IgD-negative memory B cell (primary cell): ENCODE measurements at regions not wholly inside any gene's neighbourhood (a gene's known extent, or its start where the extent isn't known, plus 50 kb on each side); places are given as distances from the start of the nearest gene placed in this dataset.

Experiments used
- H3K27ac Mint-ChIP-seq, 3 donors: one replicate each; pipeline ENCODE4 v1.8.0; 2020 to 2022; ENCODE audit warnings: mild to moderate bottlenecking in 3 of 3, mixed read lengths in 3 of 3, moderate library complexity in 1 of 3
- H3K27me3 Mint-ChIP-seq: one replicate; pipeline ENCODE4 v1.8.0; 2021; ENCODE audit warnings: mixed read lengths
- H3K36me3 Mint-ChIP-seq: one replicate; pipeline ENCODE4 v1.8.0; 2020; ENCODE audit warnings: mild to moderate bottlenecking, mixed read lengths
- H3K4me1 Mint-ChIP-seq, 3 donors: one replicate each; pipeline ENCODE4 v1.8.0; 2020 to 2022; ENCODE audit warnings: mixed read lengths in 3 of 3, mild to moderate bottlenecking in 1 of 3
- H3K4me3 Mint-ChIP-seq, 4 donors: one replicate each; pipeline ENCODE4 v1.8.0; 2020 to 2022; ENCODE audit warnings: mild to moderate bottlenecking in 4 of 4, mixed read lengths in 4 of 4, moderate library complexity in 3 of 4
- H3K9me3 Mint-ChIP-seq, 3 donors: one replicate each; pipeline ENCODE4 v1.8.0; 2020 to 2021; ENCODE audit warnings: mixed read lengths in 3 of 3, mild to moderate bottlenecking in 1 of 3

DNA sequence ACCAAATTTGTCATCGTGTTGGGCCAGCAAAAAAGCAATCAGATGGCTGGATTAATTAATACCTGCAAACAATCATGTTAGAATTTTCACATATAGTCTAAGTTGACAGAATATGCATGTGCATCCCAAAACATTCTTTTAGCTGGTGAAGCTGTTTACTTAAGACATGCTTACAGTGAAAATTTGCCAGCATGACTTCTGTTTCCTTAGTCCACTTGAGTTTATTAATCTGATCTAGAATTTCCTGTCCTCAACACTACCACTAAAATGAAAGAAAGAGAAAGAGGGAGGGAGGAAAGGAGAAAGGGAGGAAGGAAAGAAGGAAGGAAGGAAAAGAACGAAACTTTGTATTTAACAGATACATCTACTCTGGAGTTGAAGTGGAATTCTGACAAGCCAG lies 2109.9 kb upstream of the PIK3C3 start:
- H3K4me1 Mint-ChIP-seq = no peaks in the 10 kb centered on the region
- H3K36me3 Mint-ChIP-seq = no peaks in the 10 kb centered on the region
- H3K4me3 Mint-ChIP-seq = no peak overlapping the region
- H3K27me3 Mint-ChIP-seq = no peaks in the 10 kb centered on the region
- no peak overlapping the region for H3K27ac Mint-ChIP-seq
- peaks cover 0 to 5% (median 2%) of the 10 kb centered on the region in 3 donors for H3K9me3 Mint-ChIP-seq

DNA sequence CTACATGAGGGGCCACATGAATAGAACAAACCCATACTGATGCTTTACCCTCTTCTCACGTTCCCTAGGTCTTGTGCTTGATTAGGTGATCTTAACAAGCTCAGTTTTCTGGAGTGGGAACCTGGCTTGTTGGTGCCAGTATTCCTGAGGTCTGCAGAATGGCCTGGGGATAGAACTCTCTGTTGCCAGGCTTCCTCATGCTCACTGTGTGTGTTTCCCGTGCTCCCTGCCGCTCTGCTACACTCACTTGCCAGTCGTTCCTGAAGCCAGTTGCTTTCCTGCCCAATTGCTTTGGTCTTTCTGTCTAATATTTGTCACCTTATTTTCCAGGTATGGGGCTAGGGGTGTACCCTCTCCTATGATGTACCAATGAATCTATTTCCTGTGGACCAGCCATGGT lies 2111.5 kb upstream of the PIK3C3 start:
- Mint-ChIP-seq H3K36me3 (no peaks in the 10 kb centered on the region), H3K4me1 (no peaks in the 10 kb centered on the region), H3K27ac (peak overlapping the region in 1 of 3 donors; percentile 90), H3K4me3 (no peak overlapping the region), H3K9me3 (peaks cover 0 to 7% (median 2%) of the 10 kb centered on the region in 3 donors), H3K27me3 (no peaks in the 10 kb centered on the region)

DNA sequence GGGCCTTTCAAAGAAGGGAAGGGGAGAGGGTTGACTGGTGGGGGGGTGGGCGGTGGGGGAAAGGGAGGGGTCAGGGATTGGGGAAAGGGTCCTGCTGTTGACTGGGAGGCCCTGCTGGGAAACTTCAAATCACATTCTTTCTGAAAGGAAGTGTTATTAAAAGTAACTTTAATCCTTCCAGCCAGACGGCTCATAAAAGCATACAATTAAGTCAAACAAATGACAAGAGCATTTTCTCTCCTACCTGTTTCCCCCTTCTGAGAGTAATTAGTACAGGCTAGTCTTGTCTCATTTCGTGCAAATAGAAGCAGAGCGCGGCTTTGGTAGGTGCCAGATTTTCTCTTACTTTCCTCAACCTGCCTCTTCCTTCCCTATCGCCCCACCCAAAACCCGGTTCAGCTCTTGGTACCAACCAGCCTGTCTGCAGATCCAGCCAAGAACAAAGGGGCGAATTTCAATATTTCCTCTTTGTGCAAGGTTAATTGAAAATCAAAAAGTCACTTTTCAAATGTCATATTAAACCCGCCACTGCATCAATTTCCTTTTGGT lies 2112.6 kb upstream of the PIK3C3 start:
- Mint-ChIP-seq H3K27me3 (no peaks in the 10 kb centered on the region), H3K27ac (no peak overlapping the region), H3K36me3 (no peaks in the 10 kb centered on the region), H3K4me1 (no peaks in the 10 kb centered on the region), H3K9me3 (peaks cover 0 to 7% (median 2%) of the 10 kb centered on the region in 3 donors), H3K4me3 (no peak overlapping the region)

DNA sequence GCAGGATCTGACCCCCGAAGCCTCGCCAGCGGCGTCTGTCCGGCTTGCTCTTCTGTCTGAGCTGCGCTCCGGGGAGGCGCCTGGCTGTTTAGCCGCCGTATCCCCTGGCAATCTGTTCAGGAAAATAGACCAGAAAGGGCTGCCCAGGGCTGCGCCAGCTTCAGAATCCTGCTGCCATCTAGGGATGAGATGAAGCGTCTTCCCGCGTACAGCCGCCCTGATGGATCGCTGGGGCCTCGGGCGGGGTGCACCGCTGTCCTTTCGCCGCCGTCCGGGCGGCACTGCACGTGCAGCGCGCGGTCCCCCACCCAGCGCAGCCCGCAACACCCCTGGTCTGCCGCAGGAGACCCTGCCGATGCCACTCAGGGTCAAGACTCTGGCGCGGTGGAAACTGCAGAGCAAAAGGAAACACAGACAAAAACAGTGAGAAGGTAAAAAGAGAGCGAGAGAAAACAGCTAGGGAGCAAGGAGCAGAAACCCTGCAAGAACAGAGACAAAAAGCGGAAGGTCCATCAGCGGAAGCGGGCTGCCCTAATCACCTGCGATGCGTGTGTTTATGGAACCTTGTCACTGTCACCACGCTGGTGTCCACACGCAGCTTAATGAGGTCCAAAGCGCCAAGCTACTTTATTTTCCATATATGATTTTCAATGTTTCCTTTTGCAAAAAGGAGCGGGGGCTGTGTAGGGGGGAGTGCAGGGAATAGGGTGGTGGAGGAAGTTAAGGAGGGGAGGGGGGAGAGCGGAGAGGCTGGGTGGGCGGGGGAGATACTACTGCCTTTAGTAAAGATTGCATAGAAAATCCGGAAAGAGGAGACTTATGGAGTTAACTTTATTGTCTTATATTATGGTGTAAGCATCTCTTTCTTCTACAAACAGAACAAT lies 2113.3 kb upstream of the PIK3C3 start:
- Mint-ChIP-seq H3K4me1 (no peaks in the 10 kb centered on the region), H3K27me3 (no peaks in the 10 kb centered on the region), H3K36me3 (no peaks in the 10 kb centered on the region), H3K4me3 (no peak overlapping the region), H3K27ac (no peak overlapping the region), H3K9me3 (peaks cover 0 to 7% (median 2%) of the 10 kb centered on the region in 3 donors)

DNA sequence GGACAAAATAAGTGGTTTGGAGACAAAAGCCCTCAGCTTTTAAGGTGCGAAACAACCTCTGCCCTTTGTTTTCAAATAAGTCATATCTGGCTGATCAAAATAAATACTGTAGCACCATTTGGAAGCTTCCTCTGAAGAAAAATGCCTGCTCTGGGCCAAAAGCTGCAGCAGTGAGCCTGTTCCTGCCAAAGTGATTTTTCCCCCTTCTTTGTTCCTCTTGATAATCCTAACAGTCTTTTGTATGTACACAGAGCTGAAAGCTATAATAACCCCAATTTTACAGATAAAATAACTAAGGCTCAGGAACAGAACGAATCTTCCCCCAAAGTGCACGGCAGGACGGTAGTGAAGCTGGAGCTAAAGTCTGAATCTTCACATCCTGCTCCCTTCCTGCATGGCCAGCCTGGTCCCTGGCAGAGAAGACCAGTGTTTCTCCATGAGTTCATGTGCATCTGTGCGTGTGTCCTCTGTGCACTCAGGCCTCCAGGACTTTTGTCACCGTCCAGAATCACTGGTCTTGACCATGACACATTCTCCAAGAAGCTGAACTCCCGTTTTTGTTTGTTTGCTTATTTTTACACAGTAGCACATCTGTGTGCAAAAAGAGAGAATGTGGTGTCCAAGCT lies 2114.1 kb upstream of the PIK3C3 start:
- Mint-ChIP-seq H3K27me3 (no peaks in the 10 kb centered on the region), H3K4me1 (no peaks in the 10 kb centered on the region), H3K4me3 (no peak overlapping the region), H3K36me3 (no peaks in the 10 kb centered on the region), H3K9me3 (peaks cover 0 to 4% (median 2%) of the 10 kb centered on the region in 3 donors), H3K27ac (no peak overlapping the region)

DNA sequence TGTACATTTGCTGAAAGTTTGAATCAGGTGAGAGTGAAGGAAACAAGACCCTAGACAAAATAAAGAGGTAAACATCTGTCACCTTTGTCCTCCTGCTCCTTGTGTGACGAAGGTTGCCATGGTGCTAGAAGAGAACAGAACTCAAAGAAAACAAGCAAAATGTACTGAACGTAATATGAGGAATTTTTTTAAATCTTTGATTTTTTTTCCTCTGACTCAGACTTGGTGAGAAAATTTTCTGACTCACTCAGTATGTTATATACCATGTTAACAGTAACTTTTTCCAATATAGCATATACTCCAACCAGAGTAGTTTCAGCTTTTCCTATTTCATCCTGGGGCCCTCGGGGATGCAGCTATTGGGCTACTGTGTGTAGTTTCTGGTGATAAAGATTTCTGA lies 2114.6 kb upstream of the PIK3C3 start:
- Mint-ChIP-seq H3K4me1 (no peaks in the 10 kb centered on the region), H3K4me3 (no peak overlapping the region), H3K9me3 (peaks cover 2 to 5% (median 4%) of the 10 kb centered on the region in 3 donors), H3K27ac (no peak overlapping the region), H3K36me3 (no peaks in the 10 kb centered on the region), H3K27me3 (no peaks in the 10 kb centered on the region)

DNA sequence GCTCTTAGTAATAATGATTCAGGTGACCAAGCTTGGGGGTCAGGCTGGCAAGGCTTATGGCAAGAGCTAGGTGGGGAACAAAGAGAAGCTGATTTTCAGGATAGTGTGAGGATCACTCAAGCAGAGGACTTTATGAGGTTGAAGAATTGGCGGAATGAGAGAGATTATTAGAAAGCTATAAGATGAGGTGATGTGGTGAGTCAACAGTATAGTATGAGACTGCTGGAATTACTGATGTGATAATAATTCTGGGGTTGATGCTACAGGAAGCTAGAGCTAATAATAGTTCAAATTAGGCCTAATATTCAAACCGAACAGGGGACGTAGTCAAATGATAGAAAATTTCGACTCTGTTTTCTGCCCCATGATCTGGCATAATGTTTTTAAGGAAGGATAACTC lies 2115.3 kb upstream of the PIK3C3 start:
- Mint-ChIP-seq H3K4me3 (no peak overlapping the region), H3K27me3 (no peaks in the 10 kb centered on the region), H3K27ac (no peak overlapping the region), H3K36me3 (no peaks in the 10 kb centered on the region), H3K4me1 (no peaks in the 10 kb centered on the region), H3K9me3 (peaks cover 2 to 5% (median 2%) of the 10 kb centered on the region in 3 donors)

DNA sequence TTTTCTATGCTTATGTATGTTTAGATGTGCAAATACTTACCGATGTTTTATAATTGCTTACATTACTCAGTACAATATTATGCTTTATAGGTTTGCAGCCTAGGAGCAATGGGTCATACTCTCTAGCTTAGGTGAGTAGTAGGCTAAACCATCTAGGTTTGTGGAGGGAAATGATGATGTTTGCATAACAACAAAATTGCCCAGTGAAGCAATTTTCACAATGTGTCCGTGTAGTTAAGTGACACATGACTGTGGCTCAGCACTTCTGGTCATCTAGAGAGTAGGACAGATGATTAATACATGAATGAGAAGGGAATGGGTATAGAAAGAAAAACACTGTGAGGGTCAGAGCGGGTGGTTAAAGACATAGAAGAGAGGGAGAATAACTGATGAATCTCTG lies 2116.2 kb upstream of the PIK3C3 start:
- H3K4me1 Mint-ChIP-seq = no peaks in the 10 kb centered on the region

DNA sequence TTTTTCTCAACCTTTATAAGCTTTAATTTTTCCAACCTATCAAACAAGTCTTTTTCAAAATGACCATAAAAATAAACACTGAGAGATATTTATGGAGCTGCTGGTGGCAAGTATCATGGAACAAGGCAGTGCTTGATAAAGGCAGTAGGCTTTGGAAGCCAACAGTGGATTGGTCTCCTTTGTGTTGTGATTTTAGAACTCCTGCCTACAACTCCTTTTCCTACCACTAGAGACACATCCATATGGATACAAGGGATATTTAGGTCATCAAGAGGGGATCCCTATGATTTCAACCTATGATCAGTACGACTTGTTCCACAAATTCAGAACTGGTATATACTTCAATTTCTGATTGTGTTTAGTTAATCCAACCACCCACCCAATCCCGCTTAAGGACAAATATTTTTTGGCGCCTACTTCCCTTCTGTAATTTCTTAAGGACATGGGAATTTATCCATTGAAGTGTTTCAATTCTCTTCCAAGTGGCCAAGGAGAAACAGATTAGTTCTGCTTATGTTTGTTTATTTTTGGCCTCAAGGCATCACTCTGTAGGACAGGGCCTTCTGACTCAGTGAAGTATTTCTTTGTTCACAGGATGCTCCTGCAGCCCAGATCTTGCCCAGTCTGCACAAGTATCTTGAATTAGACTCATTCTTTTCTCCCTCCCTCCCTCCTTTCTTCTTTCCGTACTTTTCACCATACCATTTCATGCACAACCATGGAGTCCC lies 2119.6 kb upstream of the PIK3C3 start:
- Mint-ChIP-seq H3K27me3 (no peaks in the 10 kb centered on the region), H3K4me3 (no peak overlapping the region), H3K36me3 (no peaks in the 10 kb centered on the region)

More for the DNA sequence above, 2116.2 kb upstream of the PIK3C3 start:
- H3K27me3 Mint-ChIP-seq = no peaks in the 10 kb centered on the region
- H3K9me3 Mint-ChIP-seq = peaks cover 2 to 5% (median 2%) of the 10 kb centered on the region in 3 donors
- H3K36me3 Mint-ChIP-seq = no peaks in the 10 kb centered on the region
- no peak overlapping the region for H3K4me3 Mint-ChIP-seq
- H3K27ac Mint-ChIP-seq = peak overlapping the region in 1 of 3 donors; percentile 21

DNA sequence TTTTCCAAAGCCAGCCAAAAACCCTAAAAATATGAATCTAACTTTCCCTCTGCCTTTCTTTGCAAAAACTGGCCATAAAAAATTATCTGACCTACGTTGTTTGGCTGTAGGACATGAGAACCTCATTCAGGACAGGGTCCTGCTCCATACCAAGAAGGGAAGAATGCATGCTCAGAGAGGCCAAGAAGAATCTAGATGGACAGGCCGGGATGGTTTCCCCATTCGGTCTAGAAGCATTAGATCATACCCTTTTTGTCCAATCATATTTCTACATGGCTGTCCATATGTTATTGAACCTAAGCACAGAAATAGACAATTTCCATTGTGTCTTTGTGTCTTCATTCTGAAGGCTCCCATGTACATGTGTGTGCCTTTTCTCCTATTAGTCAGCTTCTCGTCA lies 2120.4 kb upstream of the PIK3C3 start:
- Mint-ChIP-seq H3K9me3 (peaks cover 0 to 5% (median under 1%) of the 10 kb centered on the region in 3 donors), H3K4me3 (no peak overlapping the region), H3K27ac (no peak overlapping the region), H3K4me1 (no peaks in the 10 kb centered on the region), H3K36me3 (no peaks in the 10 kb centered on the region), H3K27me3 (no peaks in the 10 kb centered on the region)

More for the DNA sequence above, 2119.6 kb upstream of the PIK3C3 start:
- peaks cover 0 to 5% (median 2%) of the 10 kb centered on the region in 3 donors for H3K9me3 Mint-ChIP-seq
- H3K27ac Mint-ChIP-seq = no peak overlapping the region
- H3K4me1 Mint-ChIP-seq = no peaks in the 10 kb centered on the region

DNA sequence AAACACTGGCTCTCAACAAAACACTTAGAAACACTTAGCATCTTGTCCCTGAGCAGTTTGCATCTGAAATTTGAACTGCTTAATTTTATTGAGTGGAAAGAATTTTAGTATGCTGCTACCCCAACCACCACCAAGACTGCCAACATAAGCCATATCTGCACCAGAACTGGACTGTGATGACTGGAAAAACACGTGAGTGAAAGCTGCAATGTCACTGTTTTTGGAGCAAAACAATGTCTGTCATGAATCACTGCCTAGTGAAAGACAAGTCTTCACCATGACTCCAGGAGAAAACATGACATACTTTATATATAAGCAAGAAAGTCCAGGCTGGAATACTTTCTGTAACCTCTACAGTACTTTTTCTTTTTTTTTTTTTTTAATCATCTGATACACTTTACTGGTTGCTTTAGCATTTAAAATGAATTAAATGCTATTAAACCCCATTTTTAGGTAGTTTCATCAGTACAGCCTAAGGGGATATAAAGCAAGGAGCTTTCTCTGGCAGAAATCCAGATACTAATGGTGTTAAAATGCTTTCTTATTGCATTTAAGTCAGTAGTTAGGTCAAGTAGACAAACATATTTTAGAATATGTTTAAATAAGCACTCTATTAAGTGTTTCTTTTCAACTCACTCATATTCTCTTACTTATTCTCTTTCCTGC lies 2129.4 kb upstream of the PIK3C3 start:
- H3K4me3 Mint-ChIP-seq = no peak overlapping the region
- H3K36me3 Mint-ChIP-seq = no peaks in the 10 kb centered on the region
- H3K4me1 Mint-ChIP-seq = no peaks in the 10 kb centered on the region
- peaks cover 0 to 21% (median 2%) of the 10 kb centered on the region in 3 donors for H3K9me3 Mint-ChIP-seq
- no peaks in the 10 kb centered on the region for H3K27me3 Mint-ChIP-seq
- no peak overlapping the region for H3K27ac Mint-ChIP-seq

DNA sequence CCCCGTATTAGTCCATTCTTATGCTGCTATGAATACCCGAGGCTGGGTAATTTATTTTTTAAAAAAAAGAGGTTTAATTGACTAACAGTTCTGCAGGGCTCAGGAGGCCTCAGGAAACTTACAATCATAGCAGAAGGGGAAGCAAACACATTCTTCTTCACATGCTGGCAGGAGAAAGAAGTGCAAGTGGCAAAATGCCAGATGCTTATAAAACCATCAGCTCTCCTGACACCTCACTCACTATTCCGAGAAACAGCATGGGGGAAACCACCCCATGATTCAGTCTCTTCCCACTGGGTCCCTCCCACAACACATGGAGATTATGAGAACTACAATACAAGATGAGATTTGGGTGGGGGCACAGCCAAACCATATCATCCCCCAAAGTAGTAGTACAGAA lies 2148.5 kb upstream of the PIK3C3 start:
- Mint-ChIP-seq H3K27ac (no peak overlapping the region), H3K4me3 (no peak overlapping the region), H3K9me3 (peaks cover 0 to 6% (median 2%) of the 10 kb centered on the region in 3 donors), H3K4me1 (no peaks in the 10 kb centered on the region), H3K36me3 (no peaks in the 10 kb centered on the region), H3K27me3 (no peaks in the 10 kb centered on the region)

DNA sequence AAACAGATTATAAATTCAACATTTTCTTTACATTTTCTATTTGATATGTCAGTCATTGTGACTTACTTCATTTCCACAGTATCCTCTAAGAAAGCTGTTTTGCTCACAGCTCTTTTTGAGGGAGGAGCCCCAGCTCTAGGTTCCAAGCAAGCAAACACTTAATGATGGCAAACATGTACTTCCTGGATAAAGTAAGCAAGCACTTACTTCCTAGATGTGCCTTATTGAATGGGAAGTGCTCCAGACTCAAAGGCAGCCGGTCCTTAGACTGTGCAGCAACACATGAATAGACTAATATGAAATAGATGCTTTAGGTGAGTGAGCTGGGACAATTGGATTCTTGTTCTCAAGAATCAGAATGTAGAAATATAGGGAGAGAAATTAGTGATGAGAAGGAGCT lies 2149.8 kb upstream of the PIK3C3 start:
- no peak overlapping the region for H3K27ac Mint-ChIP-seq
- peaks cover 0 to 6% (median 2%) of the 10 kb centered on the region in 3 donors for H3K9me3 Mint-ChIP-seq
- H3K4me3 Mint-ChIP-seq = no peak overlapping the region
- H3K27me3 Mint-ChIP-seq = no peaks in the 10 kb centered on the region
- H3K4me1 Mint-ChIP-seq = no peaks in the 10 kb centered on the region
- no peaks in the 10 kb centered on the region for H3K36me3 Mint-ChIP-seq

DNA sequence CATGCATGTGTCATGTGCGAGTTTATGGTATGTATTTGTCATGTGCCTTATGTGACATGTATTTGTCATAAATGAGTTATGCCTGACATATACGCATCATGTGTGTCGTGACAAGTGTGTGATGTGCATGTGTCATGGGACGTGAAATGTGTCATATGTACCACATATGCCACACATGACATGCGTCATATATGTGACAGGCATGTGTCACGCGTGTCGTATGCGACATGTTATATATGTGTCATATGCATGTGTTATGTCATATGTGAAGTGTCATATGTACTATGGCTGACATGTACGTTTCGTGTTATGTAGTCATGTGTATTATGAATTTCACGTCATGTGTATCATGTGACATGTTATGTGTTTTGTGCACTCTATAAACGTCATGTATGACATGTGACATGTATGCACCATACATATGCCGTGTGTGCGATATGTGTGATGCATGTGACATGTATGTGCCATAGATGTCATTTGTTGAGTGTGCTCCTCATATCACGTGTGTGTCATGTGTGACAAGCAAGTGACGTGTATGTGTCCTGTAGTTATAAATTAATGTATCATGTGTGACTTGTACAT lies 2152.3 kb upstream of the PIK3C3 start:
- H3K4me1 Mint-ChIP-seq = no peaks in the 10 kb centered on the region
- H3K27ac Mint-ChIP-seq = no peak overlapping the region
- peaks cover 0 to 2% (median 2%) of the 10 kb centered on the region in 3 donors for H3K9me3 Mint-ChIP-seq
- H3K36me3 Mint-ChIP-seq = no peaks in the 10 kb centered on the region
- H3K27me3 Mint-ChIP-seq = no peaks in the 10 kb centered on the region
- H3K4me3 Mint-ChIP-seq = no peak overlapping the region
